Mucosa of rectum (tissue), 2 donors: ENCODE measurements at regions not wholly inside any gene's neighbourhood (a gene's known extent, or its start where the extent isn't known, plus 50 kb on each side); places are given as distances from the start of the nearest gene placed in this dataset.
"Not testable (repeated sequence)": the region's sequence is repeated elsewhere in the genome, so short reads cannot be mapped to it uniquely, and the experiment has no call there.

Source experiments
- H3K27ac ChIP-seq, 2 donors: one replicate each; pipeline ENCODE4 v1.7.0; 2013; ENCODE audit warnings: inconsistent platforms in 2 of 2, low read depth in 2 of 2, low read length in 2 of 2
- H3K27me3 ChIP-seq, 2 donors: one replicate each; pipeline ENCODE4 v1.7.0; 2013; ENCODE audit warnings: low read length in 2 of 2; ENCODE audit not compliant: control insufficient read depth in 2 of 2, insufficient read depth in 2 of 2
- H3K36me3 ChIP-seq, 2 donors: one replicate each; pipeline ENCODE4 v1.7.0; 2013; ENCODE audit warnings: low read length in 2 of 2; ENCODE audit not compliant: control insufficient read depth in 2 of 2, insufficient read depth in 2 of 2
- H3K4me1 ChIP-seq, 2 donors: one replicate each; pipeline ENCODE4 v1.7.0; 2013; ENCODE audit warnings: low read length in 2 of 2, mild to moderate bottlenecking in 1 of 2; ENCODE audit not compliant: control insufficient read depth in 2 of 2, insufficient read depth in 2 of 2
- H3K4me3 ChIP-seq, 2 donors: one replicate each; pipeline ENCODE4 v1.7.0; 2013; ENCODE audit warnings: low read length in 2 of 2
- H3K9ac ChIP-seq, 2 donors: one replicate each; pipeline ENCODE4 v1.7.0; 2013; ENCODE audit warnings: low read length in 2 of 2, low read depth in 1 of 2, mild to moderate bottlenecking in 1 of 2
- H3K9me3 ChIP-seq, 2 donors: one replicate each; pipeline ENCODE4 v1.7.0; 2013; ENCODE audit warnings: low read length in 2 of 2; ENCODE audit not compliant: control insufficient read depth in 2 of 2
- donor health status: healthy.
- donor health status: Normal muscosa, but diverticular disease.

GRCh38 chr15:56797720-56798275 is 64.5 kb upstream of the ZNF280D start:
- no peaks in the 10 kb centered on the region for H3K36me3 ChIP-seq
- H3K4me3 ChIP-seq: no peak overlapping the region
- no peaks in the 10 kb centered on the region for H3K27me3 ChIP-seq
- no peaks in the 10 kb centered on the region for H3K9me3 ChIP-seq
- no peak overlapping the region for H3K9ac ChIP-seq
- H3K4me1 ChIP-seq: no peaks in the 10 kb centered on the region
- H3K27ac ChIP-seq: no peak overlapping the region

GRCh38 chr15:56795502-56795901 is 62.2 kb upstream of the ZNF280D start:
- Histone ChIP-seq H3K27ac (no peak overlapping the region), H3K9me3 (no peaks in the 10 kb centered on the region), H3K9ac (no peak overlapping the region), H3K4me1 (no peaks in the 10 kb centered on the region), H3K27me3 (no peaks in the 10 kb centered on the region), H3K36me3 (no peaks in the 10 kb centered on the region), H3K4me3 (no peak overlapping the region)

- Histone ChIP-seq H3K27ac (no peak overlapping the region), H3K9me3 (no peaks in the 10 kb centered on the region), H3K4me3 (no peak overlapping the region), H3K4me1 (no peaks in the 10 kb centered on the region), H3K36me3 (no peaks in the 10 kb centered on the region), H3K9ac (no peak overlapping the region), H3K27me3 (no peaks in the 10 kb centered on the region)
These were observed 61.4 kb upstream of the ZNF280D start for GRCh38 chr15:56794553-56795329.

DNA sequence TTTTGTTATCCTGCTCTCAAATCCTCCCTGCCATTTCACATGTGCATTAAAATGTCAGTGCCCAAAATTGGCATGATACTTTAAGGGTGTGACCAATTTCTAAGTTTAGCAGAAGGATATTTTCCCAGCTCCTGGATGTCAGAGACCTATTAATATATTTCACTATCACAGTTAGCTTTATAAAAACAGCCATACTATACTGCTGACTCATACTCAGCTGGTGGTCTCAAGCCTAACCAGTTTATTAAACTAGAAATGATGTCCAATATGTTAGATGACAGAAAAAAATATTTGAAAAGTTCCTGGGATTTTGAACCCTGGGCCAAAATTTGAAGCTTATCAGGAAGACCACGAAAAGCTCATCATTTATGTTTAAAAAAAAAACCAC is 60.9 kb upstream of the ZNF280D start:
- Histone ChIP-seq H3K27me3 (no peaks in the 10 kb centered on the region), H3K9ac (no peak overlapping the region), H3K36me3 (no peaks in the 10 kb centered on the region), H3K4me1 (no peaks in the 10 kb centered on the region), H3K9me3 (no peaks in the 10 kb centered on the region), H3K27ac (no peak overlapping the region), H3K4me3 (no peak overlapping the region)

GRCh38 chr15:56792211-56792610 is 58.9 kb upstream of the ZNF280D start:
- Histone ChIP-seq H3K27ac (no peak overlapping the region), H3K4me1 (no peaks in the 10 kb centered on the region), H3K9me3 (no peaks in the 10 kb centered on the region), H3K36me3 (no peaks in the 10 kb centered on the region), H3K4me3 (no peak overlapping the region), H3K27me3 (no peaks in the 10 kb centered on the region), H3K9ac (no peak overlapping the region)

GRCh38 chr15:56791521-56791920 is 58.2 kb upstream of the ZNF280D start:
- not testable (repeated sequence) for H3K9ac ChIP-seq, H3K4me1 ChIP-seq, H3K27ac ChIP-seq

GRCh38 chr15:56788359-56788758 is 55.0 kb upstream of the ZNF280D start:
- no peak overlapping the region for H3K9ac ChIP-seq
- no peaks in the 10 kb centered on the region for H3K36me3 ChIP-seq
- H3K4me3 ChIP-seq: no peak overlapping the region
- no peaks in the 10 kb centered on the region for H3K4me1 ChIP-seq
- no peak overlapping the region for H3K27ac ChIP-seq
- no peaks in the 10 kb centered on the region for H3K27me3 ChIP-seq
- H3K9me3 ChIP-seq: no peaks in the 10 kb centered on the region

More at GRCh38 chr15:56791521-56791920, 58.2 kb upstream of the ZNF280D start:
- H3K4me3 ChIP-seq, H3K36me3 ChIP-seq, H3K27me3 ChIP-seq, H3K9me3 ChIP-seq: not testable (repeated sequence)

GRCh38 chr15:56786966-56787365 is 53.7 kb upstream of the ZNF280D start:
- no peak overlapping the region for H3K4me3 ChIP-seq
- H3K27me3 ChIP-seq: no peaks in the 10 kb centered on the region
- H3K9me3 ChIP-seq: no peaks in the 10 kb centered on the region
- no peak overlapping the region for H3K27ac ChIP-seq
- H3K4me1 ChIP-seq: no peaks in the 10 kb centered on the region
- H3K36me3 ChIP-seq: no peaks in the 10 kb centered on the region
- no peak overlapping the region for H3K9ac ChIP-seq

GRCh38 chr15:56783857-56784661 is 50.8 kb upstream of the ZNF280D start:
- Histone ChIP-seq H3K4me3 (no peak overlapping the region), H3K27ac (no peak overlapping the region), H3K9ac (no peak overlapping the region), H3K9me3 (no peaks in the 10 kb centered on the region), H3K27me3 (no peaks in the 10 kb centered on the region), H3K36me3 (no peaks in the 10 kb centered on the region), H3K4me1 (no peaks in the 10 kb centered on the region)

DNA sequence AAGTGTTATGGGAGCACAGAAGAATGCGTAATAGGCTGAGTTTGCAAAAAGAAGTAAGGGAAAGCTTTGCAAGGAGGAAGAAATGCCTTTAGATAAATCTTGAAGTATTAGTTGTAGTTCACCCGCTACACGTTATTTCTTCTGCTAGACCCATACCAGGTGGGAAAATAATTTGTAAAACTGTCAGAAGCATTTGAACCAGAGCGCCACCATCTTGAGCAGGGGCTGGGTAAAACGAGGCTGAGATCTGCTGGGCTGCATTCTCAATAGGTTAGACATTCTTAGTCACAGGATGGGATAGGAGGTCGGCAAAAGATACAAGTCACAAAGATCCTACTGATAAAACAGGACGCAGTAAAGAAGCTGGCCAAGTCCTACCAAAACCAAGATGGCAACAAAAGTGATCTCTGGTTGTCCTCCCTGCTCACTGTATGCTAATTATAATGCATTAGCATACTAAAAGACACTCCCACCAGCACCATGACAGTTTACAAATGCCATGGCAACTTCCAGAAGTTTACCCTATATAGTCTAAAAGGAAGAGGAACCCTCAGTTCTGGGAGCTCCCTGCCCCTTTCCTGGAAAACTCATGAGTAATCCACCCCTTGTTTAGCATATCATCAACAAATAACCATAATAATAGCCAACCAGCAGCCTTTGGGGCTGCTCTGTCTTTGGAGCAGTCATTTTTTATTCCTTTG is 50.0 kb upstream of the ZNF280D start:
- no peak overlapping the region for H3K4me3 ChIP-seq
- H3K27me3 ChIP-seq: no peaks in the 10 kb centered on the region
- H3K9ac ChIP-seq: no peak overlapping the region
- no peaks in the 10 kb centered on the region for H3K9me3 ChIP-seq
- no peaks in the 10 kb centered on the region for H3K4me1 ChIP-seq
- no peaks in the 10 kb centered on the region for H3K36me3 ChIP-seq
- H3K27ac ChIP-seq: no peak overlapping the region
